ENCODE measurements at regions not wholly inside any gene's neighbourhood (a gene's known extent, or its start where the extent isn't known, plus 50 kb on each side); places are given as distances from the start of the nearest gene placed in this dataset.

- DNase-seq, result no peak
Observed at GRCh38 chr2:19131871-19132270, 226.6 kb downstream of the OSR1 start.

GRCh38 chr2:19128148-19128547 is 230.3 kb downstream of the OSR1 start:
- DNase-seq, result no peak

- no peak for DNase-seq
Observed at GRCh38 chr2:19127616-19128015, 230.8 kb downstream of the OSR1 start.

GRCh38 chr2:19125901-19126680 is 232.3 kb downstream of the OSR1 start:
- no peak for DNase-seq

GRCh38 chr2:19124135-19124534 is 234.3 kb downstream of the OSR1 start:
- DNase-seq, result no peak

GRCh38 chr2:19123556-19123955 is 234.9 kb downstream of the OSR1 start:
- DNase-seq, result no peak

GRCh38 chr2:19122220-19122619 is 236.2 kb downstream of the OSR1 start:
- no peak for DNase-seq

- DNase-seq, result no peak
Observed at GRCh38 chr2:19120941-19121750, 237.3 kb downstream of the OSR1 start.

- DNase-seq, result no peak
Observed at GRCh38 chr2:19120181-19120580, 238.2 kb downstream of the OSR1 start.

GRCh38 chr2:19119326-19120001 is 239.0 kb downstream of the OSR1 start:
- DNase-seq, result no peak

- DNase-seq, result no peak
Observed at GRCh38 chr2:19116918-19117317, 241.5 kb downstream of the OSR1 start.

- no peak for DNase-seq
Observed at GRCh38 chr2:19114754-19115231, 243.6 kb downstream of the OSR1 start.

- no peak for DNase-seq
Observed at GRCh38 chr2:19114126-19114525, 244.3 kb downstream of the OSR1 start.

GRCh38 chr2:19111354-19111753 is 247.1 kb downstream of the OSR1 start:
- no peak for DNase-seq

- no peak for DNase-seq
Observed at GRCh38 chr2:19109518-19109917, 248.9 kb downstream of the OSR1 start.

GRCh38 chr2:19106376-19106775 is 252.0 kb downstream of the OSR1 start:
- no peak for DNase-seq

- no peak for DNase-seq
Observed at GRCh38 chr2:19104503-19104902, 253.9 kb downstream of the OSR1 start.

GRCh38 chr2:19102696-19103423 is 255.6 kb downstream of the OSR1 start:
- DNase-seq, result no peak

GRCh38 chr2:19101968-19102367 is 256.5 kb downstream of the OSR1 start:
- no peak for DNase-seq

- DNase-seq, result no peak
Observed at GRCh38 chr2:19100570-19100969, 257.9 kb downstream of the OSR1 start.

GRCh38 chr2:19099181-19099580 is 259.2 kb downstream of the OSR1 start:
- no peak for DNase-seq

GRCh38 chr2:19098467-19099160 is 259.8 kb downstream of the OSR1 start:
- DNase-seq, result no peak
